ENCODE measurements at regions not wholly inside any gene's neighbourhood (a gene's known extent, or its start where the extent isn't known, plus 50 kb on each side); places are given as distances from the start of the nearest gene placed in this dataset.

DNA sequence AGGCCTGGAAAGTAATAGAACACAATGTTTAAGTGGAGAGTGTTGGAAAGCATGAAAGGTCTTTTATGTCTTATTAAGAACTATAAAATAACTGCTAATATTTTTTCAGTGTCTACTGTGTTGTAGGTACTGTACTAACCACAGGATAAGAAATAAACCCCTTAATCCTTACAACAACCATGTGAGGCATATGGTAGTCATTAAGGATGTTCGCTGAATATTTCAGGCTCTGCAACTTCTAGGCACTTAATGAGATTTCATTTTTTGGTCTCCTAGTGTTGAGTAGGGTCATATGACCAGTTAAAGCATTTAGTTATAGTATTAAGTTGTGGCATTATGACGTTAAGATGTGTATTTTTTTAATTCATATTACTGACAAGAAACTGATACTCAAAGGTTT is 346.6 kb upstream of the KCNH7 start:
- ChIA-PET POLR2A (no interaction called here), CTCF (no interaction called here)
- no peak for DNase-seq
- H3K27me3 Mint-ChIP-seq = no peaks in the 10 kb centered on the region
- intact Hi-C loops (cut with micrococcal nuclease) = loop anchor here (10.0 kb wide), 1 partner anchor 1420 kb away; no protein-coding TSS in a partner anchor
- H3K27ac Mint-ChIP-seq = no peak overlapping the region
- no peaks in the 10 kb centered on the region for H3K36me3 Mint-ChIP-seq (ENCODE audit: low read depth)
- H3K4me1 Mint-ChIP-seq = no peaks in the 10 kb centered on the region
- H3K4me3 Mint-ChIP-seq = no peak overlapping the region
- TF ChIP-seq, protein P1, sequence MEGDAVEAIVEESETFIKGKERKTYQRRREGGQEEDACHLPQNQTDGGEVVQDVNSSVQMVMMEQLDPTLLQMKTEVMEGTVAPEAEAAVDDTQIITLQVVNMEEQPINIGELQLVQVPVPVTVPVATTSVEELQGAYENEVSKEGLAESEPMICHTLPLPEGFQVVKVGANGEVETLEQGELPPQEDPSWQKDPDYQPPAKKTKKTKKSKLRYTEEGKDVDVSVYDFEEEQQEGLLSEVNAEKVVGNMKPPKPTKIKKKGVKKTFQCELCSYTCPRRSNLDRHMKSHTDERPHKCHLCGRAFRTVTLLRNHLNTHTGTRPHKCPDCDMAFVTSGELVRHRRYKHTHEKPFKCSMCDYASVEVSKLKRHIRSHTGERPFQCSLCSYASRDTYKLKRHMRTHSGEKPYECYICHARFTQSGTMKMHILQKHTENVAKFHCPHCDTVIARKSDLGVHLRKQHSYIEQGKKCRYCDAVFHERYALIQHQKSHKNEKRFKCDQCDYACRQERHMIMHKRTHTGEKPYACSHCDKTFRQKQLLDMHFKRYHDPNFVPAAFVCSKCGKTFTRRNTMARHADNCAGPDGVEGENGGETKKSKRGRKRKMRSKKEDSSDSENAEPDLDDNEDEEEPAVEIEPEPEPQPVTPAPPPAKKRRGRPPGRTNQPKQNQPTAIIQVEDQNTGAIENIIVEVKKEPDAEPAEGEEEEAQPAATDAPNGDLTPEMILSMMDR (IDR thresholded peaks at IDR 0.05) = no peak
- ATAC-seq (ENCODE audit: low read depth) = no peak
- no peaks in the 10 kb centered on the region for H3K9me3 Mint-ChIP-seq

DNA sequence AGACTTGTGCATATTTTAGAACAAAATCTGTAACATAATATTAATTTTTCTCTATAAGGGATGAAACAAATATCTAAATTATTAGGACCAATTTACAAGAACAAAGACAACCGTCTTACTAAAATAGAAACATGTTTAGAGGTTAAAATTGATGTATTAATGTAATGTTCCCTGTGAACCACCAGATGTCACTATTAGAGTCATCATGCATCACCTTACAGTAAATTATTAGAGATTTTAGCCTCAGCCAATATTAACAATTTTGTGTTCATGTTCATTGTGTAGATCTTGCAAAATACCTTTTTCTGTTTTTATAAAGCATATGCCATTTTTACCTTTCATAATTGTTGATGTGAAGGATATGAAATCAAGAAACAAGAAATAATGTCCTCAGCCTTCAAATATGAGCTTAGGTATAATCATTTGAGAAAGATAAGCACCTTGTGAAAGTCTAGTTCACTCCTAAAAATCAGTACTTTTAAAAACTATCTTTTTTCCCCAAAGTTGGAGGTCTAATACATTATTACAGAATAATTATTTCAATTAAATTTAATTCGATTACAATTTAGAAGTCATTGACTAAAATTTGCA is 344.3 kb upstream of the KCNH7 start:
- H3K36me3 Mint-ChIP-seq (ENCODE audit: low read depth) = no peaks in the 10 kb centered on the region
- ChIA-PET CTCF (interaction anchor here (0.6 to 1.1 kb wide), 3 partner anchors 8 to 992 kb away, joined by 3 to 4 read pairs (median 3); no protein-coding TSS in a partner anchor), POLR2A (no interaction called here)
- no peaks in the 10 kb centered on the region for H3K9me3 Mint-ChIP-seq
- no peaks in the 10 kb centered on the region for H3K27me3 Mint-ChIP-seq
- no peak for DNase-seq
- no peak for ATAC-seq (ENCODE audit: low read depth)
- intact Hi-C loops (cut with micrococcal nuclease) = loop anchor here (1.0 to 10.0 kb wide), 4 partner anchors 878 to 1422 kb away; no protein-coding TSS in a partner anchor
- no peaks in the 10 kb centered on the region for H3K4me1 Mint-ChIP-seq
- no peak overlapping the region for H3K4me3 Mint-ChIP-seq
- no peak overlapping the region for H3K27ac Mint-ChIP-seq
- TF ChIP-seq, protein P1 (IDR thresholded peaks at IDR 0.05) = no peak

- intact Hi-C loops (cut with micrococcal nuclease) = no loop called here
- ChIA-PET POLR2A (no interaction called here), CTCF (no interaction called here)
- H3K4me1 Mint-ChIP-seq = no peaks in the 10 kb centered on the region
- no peak overlapping the region for H3K27ac Mint-ChIP-seq
- H3K9me3 Mint-ChIP-seq = no peaks in the 10 kb centered on the region
- ATAC-seq (ENCODE audit: low read depth) (no peak), DNase-seq (no peak)
- H3K4me3 Mint-ChIP-seq = no peak overlapping the region
- no peaks in the 10 kb centered on the region for H3K27me3 Mint-ChIP-seq
- TF ChIP-seq, protein P1 (IDR thresholded peaks at IDR 0.05) = no peak
- no peaks in the 10 kb centered on the region for H3K36me3 Mint-ChIP-seq (ENCODE audit: low read depth)
Measured at GRCh38 chr2:163177592-163177991, 339.0 kb upstream of the KCNH7 start.

DNA sequence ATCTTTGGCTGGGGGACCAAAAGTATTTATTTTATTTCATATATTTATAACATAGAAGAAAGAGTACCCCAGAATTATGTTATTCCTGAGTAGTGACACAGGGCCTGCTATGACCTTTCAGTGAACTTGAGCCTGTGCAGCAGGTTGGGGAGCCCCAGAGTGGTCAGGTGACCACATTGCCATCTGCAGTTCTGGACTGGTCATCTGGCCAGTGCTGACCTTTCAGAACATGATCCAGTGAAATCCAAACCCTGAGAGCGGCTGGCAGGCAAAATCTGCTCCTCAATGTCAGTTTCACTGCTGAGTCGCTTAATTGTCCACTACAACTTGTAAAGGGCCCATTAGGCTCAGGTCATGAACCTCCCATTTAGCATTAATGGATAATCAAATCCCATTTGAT is 336.7 kb upstream of the KCNH7 start:
- no peak overlapping the region for H3K4me3 Mint-ChIP-seq
- DNase-seq (no peak), ATAC-seq (ENCODE audit: low read depth) (no peak)
- ChIA-PET POLR2A (no interaction called here), CTCF (no interaction called here)
- intact Hi-C loops (cut with micrococcal nuclease) = no loop called here
- H3K27ac Mint-ChIP-seq = no peak overlapping the region
- no peaks in the 10 kb centered on the region for H3K9me3 Mint-ChIP-seq
- no peaks in the 10 kb centered on the region for H3K4me1 Mint-ChIP-seq
- H3K27me3 Mint-ChIP-seq = no peaks in the 10 kb centered on the region
- no peaks in the 10 kb centered on the region for H3K36me3 Mint-ChIP-seq (ENCODE audit: low read depth)
- TF ChIP-seq, protein P1 (IDR thresholded peaks at IDR 0.05) = no peak

- H3K27me3 Mint-ChIP-seq = peaks cover 5% of the 10 kb centered on the region
- TF ChIP-seq, protein P1 (IDR thresholded peaks at IDR 0.05) = no peak
- no peak overlapping the region for H3K27ac Mint-ChIP-seq
- CTCF ChIA-PET = no interaction called here
- DNase-seq (no peak), ATAC-seq (ENCODE audit: low read depth) (no peak)
- H3K4me1 Mint-ChIP-seq = no peaks in the 10 kb centered on the region
- intact Hi-C loops (cut with micrococcal nuclease) = no loop called here
- no peaks in the 10 kb centered on the region for H3K9me3 Mint-ChIP-seq
- POLR2A ChIA-PET = no interaction called here
- H3K36me3 Mint-ChIP-seq (ENCODE audit: low read depth) = no peaks in the 10 kb centered on the region
- H3K4me3 Mint-ChIP-seq = no peak overlapping the region
Measured at GRCh38 chr2:163173591-163173990, 335.0 kb upstream of the KCNH7 start.

Data from activated B cell treated with CpG ODN at 0.5 μM for 24 hours (primary cell).